ENCODE measurements at regions not wholly inside any gene's neighbourhood (a gene's known extent, or its start where the extent isn't known, plus 50 kb on each side); places are given as distances from the start of the nearest gene placed in this dataset.

DNA sequence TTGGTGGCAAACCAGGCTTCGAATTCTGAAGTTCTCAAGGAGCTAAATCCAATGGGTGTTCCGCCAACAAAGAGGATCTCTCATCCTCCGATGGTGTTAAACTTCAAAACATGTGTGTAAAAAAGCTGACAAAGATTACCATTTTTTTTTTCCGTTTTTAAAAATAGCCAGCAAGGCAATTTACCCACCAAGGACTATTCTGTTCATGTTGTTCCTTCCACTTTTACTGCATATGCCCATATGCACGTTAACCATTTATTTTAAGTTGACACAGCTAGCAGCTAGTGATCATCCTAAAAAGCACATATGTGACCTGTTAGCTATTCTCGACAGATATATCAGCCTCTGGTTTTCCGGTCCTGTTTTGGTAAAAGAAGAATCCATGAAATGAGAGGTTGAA is 326.7 kb downstream of the PLK2 start:
- Mint-ChIP-seq H3K36me3 (no peaks in the 10 kb centered on the region), H3K4me3 (no peak overlapping the region), H3K27me3 (peaks cover 0 to 14% (median 6%) of the 10 kb centered on the region in 5 donors), H3K4me1 (no peaks in the 10 kb centered on the region), H3K9me3 (no peaks in the 10 kb centered on the region), H3K27ac (no peak overlapping the region)
- Histone ChIP-seq H3K4me1 (ENCODE audit: control insufficient read depth in 2 of 2, insufficient read depth in 2 of 2, low read length in 2 of 2) (no peaks in the 10 kb centered on the region), H3K36me3 (ENCODE audit: control insufficient read depth in 2 of 3, insufficient read depth in 3 of 3, low read length in 3 of 3) (no peaks in the 10 kb centered on the region), H3K4me3 (ENCODE audit: low read length) (no peak overlapping the region), H3K27me3 (ENCODE audit: control insufficient read depth in 2 of 2, insufficient read depth in 2 of 2, low read length in 2 of 2) (no peaks in the 10 kb centered on the region), H3K9me3 (ENCODE audit: control insufficient read depth in 2 of 3, low read length in 3 of 3) (no peaks in the 10 kb centered on the region), H3K27ac (ENCODE audit: low read depth, low read length) (no peak overlapping the region)
- ATAC-seq (no peak), DNase-seq (no peak)
- intact Hi-C loops (cut with micrococcal nuclease) = no loop called here
- POLR2A ChIA-PET = no interaction called here
- CTCF ChIA-PET = no interaction called here

DNA sequence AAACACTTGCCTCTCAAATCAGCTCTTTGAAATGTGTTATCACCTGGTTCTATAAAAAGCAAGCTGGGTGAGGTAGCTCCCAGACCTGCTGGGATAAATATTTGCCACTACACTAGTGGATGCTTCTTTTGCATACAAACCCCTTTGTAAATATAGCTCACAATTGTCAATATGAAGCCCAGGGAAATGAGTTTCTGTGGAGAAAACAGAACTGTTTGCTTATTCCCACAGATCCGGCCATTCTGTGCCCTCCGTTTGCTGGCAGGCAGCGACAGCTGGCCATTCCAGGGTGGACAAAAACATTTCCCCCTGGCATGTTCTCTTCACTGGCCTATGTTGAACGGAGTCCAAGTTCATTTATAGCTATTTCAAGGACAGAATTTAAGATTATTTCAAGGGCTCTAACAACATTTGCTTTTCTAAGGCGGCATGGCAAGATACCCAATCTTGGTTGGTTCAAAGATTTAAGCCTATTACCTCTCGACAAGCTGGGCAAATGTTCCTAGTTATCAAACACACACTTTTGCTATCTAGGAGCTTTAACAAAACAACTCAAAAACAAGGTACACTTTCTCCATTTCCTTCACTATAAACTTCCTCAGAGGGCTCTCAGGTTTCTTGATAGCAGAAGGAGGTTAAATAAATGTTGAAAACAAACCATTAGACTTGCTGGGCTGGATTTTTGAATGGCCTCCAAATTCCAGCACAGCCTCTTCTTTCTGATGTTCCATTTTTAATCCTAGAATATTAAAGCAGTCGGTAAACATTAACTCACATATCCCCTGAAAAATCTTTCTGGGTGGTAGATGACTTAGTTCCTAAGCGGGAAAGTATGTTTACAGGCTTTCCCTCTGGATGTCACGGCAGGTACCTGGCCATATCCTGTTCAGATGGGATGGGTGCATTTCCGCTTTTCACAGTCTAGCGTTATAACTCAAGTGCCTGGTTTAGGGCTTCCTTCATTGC is 332.3 kb downstream of the PLK2 start:
- Mint-ChIP-seq H3K27me3 (peaks cover 0 to 15% (median 0%) of the 10 kb centered on the region in 5 donors), H3K9me3 (no peaks in the 10 kb centered on the region), H3K36me3 (no peaks in the 10 kb centered on the region), H3K4me3 (no peak overlapping the region), H3K27ac (peak overlapping the region in 1 of 9 donors; percentile 18), H3K4me1 (no peaks in the 10 kb centered on the region)
- Histone ChIP-seq H3K9me3 (ENCODE audit: control insufficient read depth in 2 of 3, low read length in 3 of 3) (no peaks in the 10 kb centered on the region), H3K27me3 (ENCODE audit: control insufficient read depth in 2 of 2, insufficient read depth in 2 of 2, low read length in 2 of 2) (no peaks in the 10 kb centered on the region), H3K4me1 (ENCODE audit: control insufficient read depth in 2 of 2, insufficient read depth in 2 of 2, low read length in 2 of 2) (no peaks in the 10 kb centered on the region), H3K27ac (ENCODE audit: low read depth, low read length) (no peak overlapping the region), H3K4me3 (ENCODE audit: low read length) (no peak overlapping the region), H3K36me3 (ENCODE audit: control insufficient read depth in 2 of 3, insufficient read depth in 3 of 3, low read length in 3 of 3) (no peaks in the 10 kb centered on the region)
- DNase-seq = no peak
- ChIA-PET CTCF (no interaction called here), POLR2A (no interaction called here)
- intact Hi-C loops (cut with micrococcal nuclease) = no loop called here
- no peak for ATAC-seq

DNA sequence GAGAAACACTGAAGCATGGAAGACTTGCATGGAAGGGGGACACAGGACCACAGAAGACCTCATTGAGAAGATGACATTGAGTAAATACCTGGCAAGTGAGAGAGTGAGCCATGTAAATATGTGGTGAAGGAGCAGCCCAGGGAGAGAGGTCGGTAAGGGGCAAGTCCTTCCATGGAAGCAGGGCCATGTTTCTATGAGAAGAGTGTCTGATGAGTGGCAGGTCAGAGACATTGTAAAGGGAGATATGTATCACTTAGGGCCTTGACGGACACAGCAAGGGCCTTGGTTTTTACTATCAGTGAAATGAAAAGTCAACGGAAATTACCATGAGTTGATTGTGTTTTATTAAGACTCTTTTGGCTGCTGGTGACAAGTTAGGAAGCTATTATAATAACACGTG is 336.4 kb downstream of the PLK2 start:
- H3K4me1 Mint-ChIP-seq = no peaks in the 10 kb centered on the region
- DNase-seq = no peak

DNA sequence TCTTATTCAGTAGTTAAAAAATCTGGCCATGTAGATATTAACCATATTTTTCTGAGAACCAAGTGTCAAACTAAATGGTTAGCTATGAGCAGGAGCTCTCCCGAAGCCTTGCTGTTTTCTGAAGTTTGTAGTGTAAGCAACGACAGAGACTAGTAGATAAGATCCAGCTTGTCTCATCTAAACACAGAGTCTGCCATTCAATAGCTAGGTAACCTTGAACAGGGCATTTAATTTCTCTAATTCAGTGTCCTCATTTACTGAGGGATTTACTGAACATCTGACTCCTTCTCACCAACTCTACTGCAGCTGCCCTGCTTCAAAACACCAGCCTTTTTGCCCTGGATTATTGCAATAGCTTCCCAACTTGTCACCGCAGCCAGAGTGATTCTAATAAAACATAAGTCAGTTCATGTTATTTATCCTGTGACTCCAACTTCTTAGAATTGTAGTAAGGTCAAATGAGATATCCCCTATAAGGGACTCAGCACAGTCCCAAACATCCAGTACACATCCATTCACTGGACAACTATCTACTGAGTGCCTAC is 337.0 kb downstream of the PLK2 start:
- Mint-ChIP-seq H3K4me3 (no peak overlapping the region), H3K9me3 (no peaks in the 10 kb centered on the region), H3K27me3 (peaks cover 0 to 29% (median 16%) of the 10 kb centered on the region in 5 donors), H3K36me3 (no peaks in the 10 kb centered on the region), H3K4me1 (no peaks in the 10 kb centered on the region), H3K27ac (no peak overlapping the region)
- no peaks in the 10 kb centered on the region for H3K9me3 ChIP-seq (ENCODE audit: control insufficient read depth in 2 of 3, low read length in 3 of 3)
- DNase-seq = no peak
- no peak overlapping the region for H3K27ac ChIP-seq (ENCODE audit: low read depth, low read length)
- ATAC-seq = no peak
- no peaks in the 10 kb centered on the region for H3K27me3 ChIP-seq (ENCODE audit: control insufficient read depth in 2 of 2, insufficient read depth in 2 of 2, low read length in 2 of 2)
- no peaks in the 10 kb centered on the region for H3K36me3 ChIP-seq (ENCODE audit: control insufficient read depth in 2 of 3, insufficient read depth in 3 of 3, low read length in 3 of 3)
- H3K4me1 ChIP-seq (ENCODE audit: control insufficient read depth in 2 of 2, insufficient read depth in 2 of 2, low read length in 2 of 2) = no peaks in the 10 kb centered on the region
- CTCF ChIA-PET = no interaction called here
- POLR2A ChIA-PET = interaction anchor here (0.6 kb wide), 1 partner anchor 13 kb away, joined by 3 read pairs; no protein-coding TSS in a partner anchor
- intact Hi-C loops (cut with micrococcal nuclease) = no loop called here
- H3K4me3 ChIP-seq (ENCODE audit: low read length) = no peak overlapping the region

More for the DNA sequence above, 336.4 kb downstream of the PLK2 start:
- Histone ChIP-seq H3K4me1 (ENCODE audit: control insufficient read depth in 2 of 2, insufficient read depth in 2 of 2, low read length in 2 of 2) (no peaks in the 10 kb centered on the region), H3K27ac (ENCODE audit: low read depth, low read length) (no peak overlapping the region), H3K4me3 (ENCODE audit: low read length) (no peak overlapping the region), H3K27me3 (ENCODE audit: control insufficient read depth in 2 of 2, insufficient read depth in 2 of 2, low read length in 2 of 2) (no peaks in the 10 kb centered on the region), H3K36me3 (ENCODE audit: control insufficient read depth in 2 of 3, insufficient read depth in 3 of 3, low read length in 3 of 3) (no peaks in the 10 kb centered on the region), H3K9me3 (ENCODE audit: control insufficient read depth in 2 of 3, low read length in 3 of 3) (no peaks in the 10 kb centered on the region)
- CTCF ChIA-PET = no interaction called here
- no peak overlapping the region for H3K4me3 Mint-ChIP-seq
- no peak for ATAC-seq
- intact Hi-C loops (cut with micrococcal nuclease) = no loop called here
- peaks cover 0 to 23% (median 16%) of the 10 kb centered on the region in 5 donors for H3K27me3 Mint-ChIP-seq
- POLR2A ChIA-PET = no interaction called here
- H3K36me3 Mint-ChIP-seq = no peaks in the 10 kb centered on the region
- H3K9me3 Mint-ChIP-seq = no peaks in the 10 kb centered on the region
- no peak overlapping the region for H3K27ac Mint-ChIP-seq

DNA sequence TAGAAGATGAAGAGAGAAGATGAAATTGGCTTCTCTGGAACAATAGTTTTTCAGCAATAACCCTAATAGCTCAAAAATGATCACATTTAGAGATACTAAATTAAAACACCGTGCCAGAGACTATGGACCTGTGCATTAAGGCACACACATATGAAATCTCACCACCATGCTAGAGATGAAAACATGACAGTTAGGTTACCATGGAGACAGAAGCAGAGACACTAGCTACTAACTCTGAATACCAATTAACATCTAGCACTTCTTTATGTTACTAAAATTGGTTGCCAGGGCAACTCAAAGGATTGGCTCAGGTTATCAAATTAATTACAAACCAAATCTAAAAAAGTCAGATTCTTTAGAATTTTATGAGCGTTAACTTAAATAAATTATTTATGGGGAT is 337.7 kb downstream of the PLK2 start:
- H3K9me3 Mint-ChIP-seq = no peaks in the 10 kb centered on the region
- Histone ChIP-seq H3K27ac (ENCODE audit: low read depth, low read length) (no peak overlapping the region), H3K4me3 (ENCODE audit: low read length) (no peak overlapping the region), H3K4me1 (ENCODE audit: control insufficient read depth in 2 of 2, insufficient read depth in 2 of 2, low read length in 2 of 2) (no peaks in the 10 kb centered on the region), H3K9me3 (ENCODE audit: control insufficient read depth in 2 of 3, low read length in 3 of 3) (no peaks in the 10 kb centered on the region), H3K27me3 (ENCODE audit: control insufficient read depth in 2 of 2, insufficient read depth in 2 of 2, low read length in 2 of 2) (no peaks in the 10 kb centered on the region), H3K36me3 (ENCODE audit: control insufficient read depth in 2 of 3, insufficient read depth in 3 of 3, low read length in 3 of 3) (no peaks in the 10 kb centered on the region)
- intact Hi-C loops (cut with micrococcal nuclease) = no loop called here
- ChIA-PET POLR2A (no interaction called here), CTCF (no interaction called here)
- H3K27ac Mint-ChIP-seq = no peak overlapping the region
- no peaks in the 10 kb centered on the region for H3K4me1 Mint-ChIP-seq
- ATAC-seq (no peak), DNase-seq (no peak)
- H3K4me3 Mint-ChIP-seq = no peak overlapping the region
- no peaks in the 10 kb centered on the region for H3K36me3 Mint-ChIP-seq
- H3K27me3 Mint-ChIP-seq = peaks cover 0 to 31% (median 16%) of the 10 kb centered on the region in 5 donors

DNA sequence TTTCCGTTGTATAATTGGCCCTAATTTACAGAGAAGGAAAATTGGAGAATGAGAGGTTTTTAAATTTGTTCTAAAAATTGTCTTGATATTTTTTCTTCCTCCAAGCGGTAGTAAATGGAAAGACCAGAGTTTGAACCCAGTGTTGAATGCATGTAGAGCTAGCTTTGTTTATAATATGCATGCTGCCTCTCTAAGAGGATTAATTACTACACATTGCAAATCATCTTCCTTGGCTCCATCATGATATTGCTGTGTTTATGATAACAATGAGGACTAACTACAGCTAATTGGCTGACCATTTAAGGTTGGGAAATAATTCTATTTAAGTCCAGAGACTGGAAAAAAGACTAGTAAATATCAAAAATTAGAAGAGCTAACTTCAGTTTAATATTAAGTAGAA is 338.5 kb downstream of the PLK2 start:
- H3K27ac ChIP-seq (ENCODE audit: low read depth, low read length) = no peak overlapping the region
- Mint-ChIP-seq H3K4me1 (no peaks in the 10 kb centered on the region), H3K4me3 (no peak overlapping the region), H3K27ac (no peak overlapping the region), H3K9me3 (no peaks in the 10 kb centered on the region), H3K27me3 (peaks cover 0 to 34% (median 22%) of the 10 kb centered on the region in 5 donors), H3K36me3 (no peaks in the 10 kb centered on the region)
- no peaks in the 10 kb centered on the region for H3K36me3 ChIP-seq (ENCODE audit: control insufficient read depth in 2 of 3, insufficient read depth in 3 of 3, low read length in 3 of 3)
- DNase-seq (no peak), ATAC-seq (no peak)
- no peak overlapping the region for H3K4me3 ChIP-seq (ENCODE audit: low read length)
- H3K4me1 ChIP-seq (ENCODE audit: control insufficient read depth in 2 of 2, insufficient read depth in 2 of 2, low read length in 2 of 2) = no peaks in the 10 kb centered on the region
- H3K9me3 ChIP-seq (ENCODE audit: control insufficient read depth in 2 of 3, low read length in 3 of 3) = no peaks in the 10 kb centered on the region
- ChIA-PET POLR2A (no interaction called here), CTCF (no interaction called here)
- no peaks in the 10 kb centered on the region for H3K27me3 ChIP-seq (ENCODE audit: control insufficient read depth in 2 of 2, insufficient read depth in 2 of 2, low read length in 2 of 2)
- intact Hi-C loops (cut with micrococcal nuclease) = no loop called here

DNA sequence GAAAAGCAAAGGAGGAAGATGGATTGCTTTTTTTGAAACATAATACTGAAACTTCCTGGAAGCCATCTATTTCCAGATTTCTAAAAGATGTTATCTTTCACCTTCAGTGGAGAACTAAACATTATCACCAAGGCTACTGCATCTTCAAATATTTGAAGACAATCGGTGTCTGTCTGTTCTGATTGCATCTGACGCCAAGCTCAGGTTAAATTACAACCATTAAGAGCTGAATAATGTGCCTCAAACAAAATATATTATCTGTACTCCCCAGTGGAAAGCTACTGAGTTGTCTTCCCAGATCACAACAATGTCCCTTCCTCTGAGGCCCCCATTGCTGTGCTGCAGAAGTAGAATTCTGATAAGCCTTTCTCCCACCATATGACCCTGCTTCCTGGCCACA is 342.3 kb downstream of the PLK2 start:
- CTCF ChIA-PET = no interaction called here
- intact Hi-C loops (cut with micrococcal nuclease) = no loop called here
- Mint-ChIP-seq H3K4me3 (no peak overlapping the region), H3K27me3 (peaks cover 0 to 46% (median 25%) of the 10 kb centered on the region in 5 donors), H3K9me3 (no peaks in the 10 kb centered on the region), H3K4me1 (no peaks in the 10 kb centered on the region), H3K27ac (no peak overlapping the region), H3K36me3 (no peaks in the 10 kb centered on the region)
- H3K4me1 ChIP-seq (ENCODE audit: control insufficient read depth in 2 of 2, insufficient read depth in 2 of 2, low read length in 2 of 2) = no peaks in the 10 kb centered on the region
- no peak overlapping the region for H3K27ac ChIP-seq (ENCODE audit: low read depth, low read length)
- no peaks in the 10 kb centered on the region for H3K36me3 ChIP-seq (ENCODE audit: control insufficient read depth in 2 of 3, insufficient read depth in 3 of 3, low read length in 3 of 3)
- H3K27me3 ChIP-seq (ENCODE audit: control insufficient read depth in 2 of 2, insufficient read depth in 2 of 2, low read length in 2 of 2) = no peaks in the 10 kb centered on the region
- H3K9me3 ChIP-seq (ENCODE audit: control insufficient read depth in 2 of 3, low read length in 3 of 3) = no peaks in the 10 kb centered on the region
- ATAC-seq (no peak), DNase-seq (no peak)
- POLR2A ChIA-PET = no interaction called here
- H3K4me3 ChIP-seq (ENCODE audit: low read length) = no peak overlapping the region

All from naive thymus-derived CD4-positive, alpha-beta T cell (primary cell).